ENCODE measurements at regions not wholly inside any gene's neighbourhood (a gene's known extent, or its start where the extent isn't known, plus 50 kb on each side); places are given as distances from the start of the nearest gene placed in this dataset.

DNA sequence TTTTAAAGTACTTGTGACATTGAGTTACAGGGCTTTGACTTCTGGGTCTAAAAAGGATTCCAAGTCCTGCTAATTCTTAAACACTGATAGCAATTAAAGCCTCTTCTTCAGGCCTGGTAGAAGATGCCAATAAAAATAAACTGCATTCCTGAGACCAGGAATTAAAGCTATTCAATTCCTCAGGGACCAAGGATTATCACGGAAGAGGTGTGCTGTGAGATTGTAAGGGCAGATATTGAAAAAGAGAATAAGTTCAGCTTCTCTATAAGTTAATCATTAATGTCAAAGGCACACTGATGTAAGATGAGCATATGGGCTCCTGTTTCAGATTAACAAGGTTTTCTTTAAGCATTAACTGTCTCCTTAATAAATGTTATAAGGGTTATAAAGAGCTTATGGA lies 611.3 kb downstream of the SI start:
- Histone ChIP-seq H3K27ac (no peak overlapping the region), H3K4me3 (no peak overlapping the region), H3K36me3 (no peaks in the 10 kb centered on the region), H3K9me3 (no peaks in the 10 kb centered on the region), H3K27me3 (no peaks in the 10 kb centered on the region), H3K4me1 (no peaks in the 10 kb centered on the region)
- DNase-seq (no peak), ATAC-seq (no peak)
- intact Hi-C loops (cut with DNase I) = no loop called here
- TF ChIP-seq, protein P1, sequence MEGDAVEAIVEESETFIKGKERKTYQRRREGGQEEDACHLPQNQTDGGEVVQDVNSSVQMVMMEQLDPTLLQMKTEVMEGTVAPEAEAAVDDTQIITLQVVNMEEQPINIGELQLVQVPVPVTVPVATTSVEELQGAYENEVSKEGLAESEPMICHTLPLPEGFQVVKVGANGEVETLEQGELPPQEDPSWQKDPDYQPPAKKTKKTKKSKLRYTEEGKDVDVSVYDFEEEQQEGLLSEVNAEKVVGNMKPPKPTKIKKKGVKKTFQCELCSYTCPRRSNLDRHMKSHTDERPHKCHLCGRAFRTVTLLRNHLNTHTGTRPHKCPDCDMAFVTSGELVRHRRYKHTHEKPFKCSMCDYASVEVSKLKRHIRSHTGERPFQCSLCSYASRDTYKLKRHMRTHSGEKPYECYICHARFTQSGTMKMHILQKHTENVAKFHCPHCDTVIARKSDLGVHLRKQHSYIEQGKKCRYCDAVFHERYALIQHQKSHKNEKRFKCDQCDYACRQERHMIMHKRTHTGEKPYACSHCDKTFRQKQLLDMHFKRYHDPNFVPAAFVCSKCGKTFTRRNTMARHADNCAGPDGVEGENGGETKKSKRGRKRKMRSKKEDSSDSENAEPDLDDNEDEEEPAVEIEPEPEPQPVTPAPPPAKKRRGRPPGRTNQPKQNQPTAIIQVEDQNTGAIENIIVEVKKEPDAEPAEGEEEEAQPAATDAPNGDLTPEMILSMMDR (IDR thresholded peaks at IDR 0.05) = no peak

DNA sequence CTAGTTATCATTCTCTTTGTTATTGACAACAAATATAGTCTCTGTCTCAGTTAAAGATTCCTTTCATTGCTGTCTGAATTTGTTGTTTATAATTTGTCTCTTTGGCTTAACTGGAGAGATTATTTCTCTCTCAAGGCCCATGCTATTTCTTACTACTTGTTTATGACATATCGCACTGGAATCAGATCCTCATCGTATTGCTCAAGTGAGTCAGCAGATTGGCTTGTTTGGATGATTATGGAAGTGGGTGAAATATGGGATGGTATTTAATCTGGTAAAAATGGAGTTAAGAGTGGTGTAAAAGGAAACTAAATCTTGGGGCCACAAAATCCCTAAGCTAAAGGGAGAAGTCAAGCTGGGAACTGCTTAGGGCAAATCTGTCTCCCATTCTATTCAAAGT lies 613.1 kb downstream of the SI start:
- ATAC-seq (no peak), DNase-seq (no peak)
- TF ChIP-seq, protein P1 (IDR thresholded peaks at IDR 0.05) = no peak
- H3K4me3 ChIP-seq = no peak overlapping the region
- no peaks in the 10 kb centered on the region for H3K27me3 ChIP-seq
- no peaks in the 10 kb centered on the region for H3K4me1 ChIP-seq
- H3K9me3 ChIP-seq = no peaks in the 10 kb centered on the region
- H3K36me3 ChIP-seq = no peaks in the 10 kb centered on the region
- no peak overlapping the region for H3K27ac ChIP-seq
- intact Hi-C loops (cut with DNase I) = no loop called here

DNA sequence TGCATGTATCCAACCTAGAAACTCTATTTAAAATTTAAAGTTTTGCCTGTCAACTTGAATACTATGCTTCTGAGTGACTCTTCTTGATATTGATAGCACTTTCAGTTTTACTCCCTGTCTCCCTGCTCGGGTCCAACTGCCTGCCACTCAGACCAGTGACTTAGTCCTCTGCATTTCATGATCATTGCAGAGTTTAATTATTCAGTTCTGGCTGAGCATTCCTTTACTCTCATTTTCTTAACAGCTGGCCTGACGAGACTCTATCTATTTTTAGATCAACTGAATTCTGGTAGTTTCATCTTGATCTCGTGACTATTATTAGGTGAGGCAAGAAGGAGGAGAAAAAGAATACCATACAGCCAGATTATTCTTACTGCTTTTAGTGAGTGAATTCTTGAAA lies 617.4 kb downstream of the SI start:
- ATAC-seq = no peak
- Histone ChIP-seq H3K9me3 (no peaks in the 10 kb centered on the region), H3K4me3 (no peak overlapping the region), H3K4me1 (no peaks in the 10 kb centered on the region), H3K27me3 (no peaks in the 10 kb centered on the region), H3K27ac (no peak overlapping the region), H3K36me3 (no peaks in the 10 kb centered on the region)
- intact Hi-C loops (cut with DNase I) = no loop called here
- DNase-seq = no peak
- TF ChIP-seq, protein P1 (IDR thresholded peaks at IDR 0.05) = no peak

DNA sequence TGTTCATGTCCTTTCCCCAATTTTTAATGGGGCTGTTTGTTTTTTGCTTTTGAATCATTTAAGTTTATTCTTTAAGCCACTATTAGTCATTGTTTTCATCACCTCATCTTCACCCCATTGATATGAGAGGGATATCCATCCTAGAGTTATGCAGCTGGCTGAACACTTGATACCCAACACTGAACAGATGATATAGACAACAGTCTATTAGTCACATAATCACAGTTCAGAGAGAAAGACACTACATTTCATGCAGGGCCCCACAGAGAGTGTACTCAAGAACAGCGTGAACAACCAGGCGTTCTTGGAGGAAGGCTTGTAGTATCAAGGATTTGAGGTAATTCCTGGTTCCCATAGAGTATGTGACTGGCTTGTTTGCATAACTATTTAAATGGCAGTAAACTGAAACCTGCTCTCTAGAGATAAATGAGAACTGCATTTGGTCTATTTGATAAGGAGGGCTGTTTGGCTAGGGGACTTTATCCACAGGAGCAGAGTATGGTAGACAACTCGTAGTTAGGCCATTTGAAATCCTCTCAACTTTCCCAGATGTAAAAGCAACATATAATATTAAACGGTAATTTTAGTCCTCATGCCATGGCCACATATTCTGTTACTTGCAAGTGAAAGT lies 618.7 kb downstream of the SI start:
- ATAC-seq (no peak), DNase-seq (no peak)
- TF ChIP-seq, protein P1 (IDR thresholded peaks at IDR 0.05) = no peak
- no peak overlapping the region for H3K27ac ChIP-seq
- intact Hi-C loops (cut with DNase I) = no loop called here
- H3K4me3 ChIP-seq = no peak overlapping the region
- no peaks in the 10 kb centered on the region for H3K27me3 ChIP-seq
- no peaks in the 10 kb centered on the region for H3K4me1 ChIP-seq
- no peaks in the 10 kb centered on the region for H3K9me3 ChIP-seq
- H3K36me3 ChIP-seq = no peaks in the 10 kb centered on the region

DNA sequence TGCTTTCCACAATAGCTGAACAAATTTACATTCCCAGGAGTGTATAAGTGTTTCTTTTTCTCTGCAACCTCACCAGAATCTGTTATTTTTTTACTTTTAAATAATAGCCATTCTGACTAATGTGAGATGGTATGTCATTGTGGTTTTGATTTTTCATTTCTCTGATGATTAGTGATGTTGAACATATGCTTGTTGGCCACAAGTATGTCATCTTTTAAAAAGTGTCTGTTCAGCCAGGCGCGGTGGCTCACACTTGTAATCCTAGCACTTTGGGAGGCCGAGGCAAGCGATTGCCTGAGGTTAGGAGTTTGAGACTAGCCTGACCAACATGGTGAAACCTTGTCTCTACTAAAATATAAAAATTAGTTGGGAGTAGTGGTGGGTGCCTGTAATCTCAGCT lies 619.3 kb downstream of the SI start:
- H3K27ac ChIP-seq = no peak overlapping the region
- intact Hi-C loops (cut with DNase I) = no loop called here
- DNase-seq (no peak), ATAC-seq (no peak)
- H3K36me3 ChIP-seq = no peaks in the 10 kb centered on the region
- no peak overlapping the region for H3K4me3 ChIP-seq
- TF ChIP-seq, protein P1 (IDR thresholded peaks at IDR 0.05) = no peak
- H3K4me1 ChIP-seq = no peaks in the 10 kb centered on the region
- H3K27me3 ChIP-seq = no peaks in the 10 kb centered on the region
- H3K9me3 ChIP-seq = no peaks in the 10 kb centered on the region

DNA sequence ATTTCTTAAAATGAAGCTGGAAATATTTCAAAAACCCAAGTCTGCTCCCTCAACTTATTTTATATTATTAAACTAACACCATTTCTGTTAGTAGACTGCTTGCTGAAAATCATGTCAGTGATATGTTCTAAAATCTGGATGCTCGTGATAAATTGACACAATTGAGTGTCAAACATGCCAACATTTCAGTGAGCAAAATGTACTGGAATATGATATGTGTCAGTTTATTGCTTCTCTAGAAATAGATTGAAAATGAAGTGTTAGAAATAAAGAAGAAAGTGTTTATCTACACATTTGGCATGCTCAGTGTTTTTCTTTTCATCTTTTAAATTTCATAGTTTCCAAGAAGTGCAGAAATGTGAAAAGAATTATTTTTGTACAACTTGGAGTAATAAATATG lies 624.6 kb downstream of the SI start:
- intact Hi-C loops (cut with DNase I) = no loop called here
- Histone ChIP-seq H3K4me3 (no peak overlapping the region), H3K9me3 (no peaks in the 10 kb centered on the region), H3K36me3 (no peaks in the 10 kb centered on the region), H3K27ac (no peak overlapping the region), H3K4me1 (no peaks in the 10 kb centered on the region), H3K27me3 (no peaks in the 10 kb centered on the region)
- ATAC-seq = no peak
- no peak for DNase-seq
- TF ChIP-seq, protein P1 (IDR thresholded peaks at IDR 0.05) = no peak

Measured in upper lobe of right lung (tissue), 1 donor.